ENCODE measurements at regions not wholly inside any gene's neighbourhood (a gene's known extent, or its start where the extent isn't known, plus 50 kb on each side); places are given as distances from the start of the nearest gene placed in this dataset.

DNA sequence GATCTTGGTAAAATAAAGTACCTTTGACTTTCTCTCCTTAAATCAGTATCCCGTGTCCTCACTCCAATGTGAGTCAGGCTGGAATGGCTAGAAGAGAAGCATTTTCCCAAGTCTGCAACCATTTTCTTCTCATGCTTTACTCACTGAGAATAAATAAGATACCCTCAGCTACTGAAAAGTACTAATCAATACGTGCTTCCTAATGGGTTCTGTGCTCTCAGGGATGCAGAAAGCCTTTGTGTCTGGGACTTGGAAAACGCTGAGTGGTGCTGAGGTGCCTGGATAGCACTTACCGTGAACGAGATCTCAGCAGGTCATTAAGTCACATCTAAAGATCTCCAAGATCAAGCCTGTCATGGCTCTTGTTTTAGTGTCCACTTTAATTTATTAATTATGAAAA is 672.3 kb upstream of the C16orf82 start:
- TF ChIP-seq, protein P1, sequence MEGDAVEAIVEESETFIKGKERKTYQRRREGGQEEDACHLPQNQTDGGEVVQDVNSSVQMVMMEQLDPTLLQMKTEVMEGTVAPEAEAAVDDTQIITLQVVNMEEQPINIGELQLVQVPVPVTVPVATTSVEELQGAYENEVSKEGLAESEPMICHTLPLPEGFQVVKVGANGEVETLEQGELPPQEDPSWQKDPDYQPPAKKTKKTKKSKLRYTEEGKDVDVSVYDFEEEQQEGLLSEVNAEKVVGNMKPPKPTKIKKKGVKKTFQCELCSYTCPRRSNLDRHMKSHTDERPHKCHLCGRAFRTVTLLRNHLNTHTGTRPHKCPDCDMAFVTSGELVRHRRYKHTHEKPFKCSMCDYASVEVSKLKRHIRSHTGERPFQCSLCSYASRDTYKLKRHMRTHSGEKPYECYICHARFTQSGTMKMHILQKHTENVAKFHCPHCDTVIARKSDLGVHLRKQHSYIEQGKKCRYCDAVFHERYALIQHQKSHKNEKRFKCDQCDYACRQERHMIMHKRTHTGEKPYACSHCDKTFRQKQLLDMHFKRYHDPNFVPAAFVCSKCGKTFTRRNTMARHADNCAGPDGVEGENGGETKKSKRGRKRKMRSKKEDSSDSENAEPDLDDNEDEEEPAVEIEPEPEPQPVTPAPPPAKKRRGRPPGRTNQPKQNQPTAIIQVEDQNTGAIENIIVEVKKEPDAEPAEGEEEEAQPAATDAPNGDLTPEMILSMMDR (IDR thresholded peaks at IDR 0.05; ENCODE audit: borderline replicate concordance, extremely low read depth, low read length, poor library complexity, severe bottlenecking), result no peak
- no peak for TF ChIP-seq EZH2 (IDR thresholded peaks at IDR 0.05; ENCODE audit: borderline replicate concordance, low read depth, low read length, severe bottlenecking)

Data from DND-41 (cell line).